G401 (cell line): ENCODE measurements at regions not wholly inside any gene's neighbourhood (a gene's known extent, or its start where the extent isn't known, plus 50 kb on each side); places are given as distances from the start of the nearest gene placed in this dataset.

Source experiments
- DNase-seq: peaks from one replicate; pipeline ENCODE4 v3.0.0-alpha.2; 2015; ENCODE audit warnings: low spot score
- in situ Hi-C: cut with HindIII; loops from 2 replicates; pipeline ENCODE4 v1.10.0; 2016; ENCODE audit warnings: low sequenced_read_pairs, mixed read lengths

- in situ Hi-C loops: no loop called here
These were observed 149.0 kb downstream of the TOMM20 start for GRCh38 chr1:234979296-234980279.

GRCh38 chr1:234978397-234979295 lies 150.0 kb downstream of the TOMM20 start:
- in situ Hi-C loops: no loop called here
- DNase-seq: no peak

More at GRCh38 chr1:234979296-234980279, 149.0 kb downstream of the TOMM20 start:
- DNase-seq: no peak

GRCh38 chr1:234977875-234978396 lies 150.7 kb downstream of the TOMM20 start:
- in situ Hi-C loops: no loop called here
- DNase-seq: no peak

GRCh38 chr1:234976861-234977680 lies 151.6 kb downstream of the TOMM20 start:
- in situ Hi-C loops: no loop called here
- no peak for DNase-seq

GRCh38 chr1:234975941-234976860 lies 152.4 kb downstream of the TOMM20 start:
- in situ Hi-C loops: no loop called here
- no peak for DNase-seq

GRCh38 chr1:234975122-234975940 lies 153.3 kb downstream of the TOMM20 start:
- in situ Hi-C loops: no loop called here

GRCh38 chr1:234973426-234974250 lies 155.0 kb downstream of the TOMM20 start:
- in situ Hi-C loops: loop anchor here (25.0 kb wide), 1 partner anchor 114 kb away; no protein-coding TSS in a partner anchor
- DNase-seq: no peak

More at GRCh38 chr1:234975122-234975940, 153.3 kb downstream of the TOMM20 start:
- DNase-seq: no peak

- DNase-seq: no peak
- in situ Hi-C loops: loop anchor here (25.0 kb wide), 1 partner anchor 115 kb away; no protein-coding TSS in a partner anchor
These were observed 156.0 kb downstream of the TOMM20 start for GRCh38 chr1:234972411-234973191.

GRCh38 chr1:234971586-234972297 lies 156.9 kb downstream of the TOMM20 start:
- no peak for DNase-seq

GRCh38 chr1:234970731-234971476 lies 157.7 kb downstream of the TOMM20 start:
- in situ Hi-C loops: loop anchor here (25.0 kb wide), 1 partner anchor 116 kb away; no protein-coding TSS in a partner anchor
- DNase-seq: peak; percentile 43

More at GRCh38 chr1:234971586-234972297, 156.9 kb downstream of the TOMM20 start:
- in situ Hi-C loops: loop anchor here (25.0 kb wide), 1 partner anchor 116 kb away; no protein-coding TSS in a partner anchor

- no peak for DNase-seq
- in situ Hi-C loops: loop anchor here (25.0 kb wide), 1 partner anchor 117 kb away; no protein-coding TSS in a partner anchor
These were observed 158.3 kb downstream of the TOMM20 start for GRCh38 chr1:234970401-234970730.

- in situ Hi-C loops: loop anchor here (25.0 kb wide), 1 partner anchor 118 kb away; no protein-coding TSS in a partner anchor
- DNase-seq: peak; percentile 53
These were observed 158.8 kb downstream of the TOMM20 start for GRCh38 chr1:234969581-234970400.

GRCh38 chr1:234969011-234969441 lies 159.6 kb downstream of the TOMM20 start:
- DNase-seq: no peak
- in situ Hi-C loops: loop anchor here (25.0 kb wide), 1 partner anchor 118 kb away; no protein-coding TSS in a partner anchor
